Activated CD4-positive, alpha-beta memory T cell treated with anti-CD3 and anti-CD28 coated beads, Interleukin-2, amount 10 ng/mL, durations not matched to agents 7 days and 5 days (primary cell): ENCODE measurements at regions not wholly inside any gene's neighbourhood (a gene's known extent, or its start where the extent isn't known, plus 50 kb on each side); places are given as distances from the start of the nearest gene placed in this dataset.

Experiments used
- CTCF ChIA-PET: fragments of 350-600 bp; sonication (Branson Sonifier 250); formaldehyde crosslinking; loops from one replicate; lab custom pipeline; 2021; ENCODE audit warnings: antibody characterized with exemption, inconsistent platforms; lab: Charles Lee
- POLR2A ChIA-PET: fragments of 350-600 bp; sonication (Branson Sonifier 250); formaldehyde crosslinking; loops from one replicate; lab custom pipeline; 2021; ENCODE audit warnings: antibody characterized with exemption; lab: Charles Lee
- DNase-seq: peaks from one replicate; pipeline ENCODE4 v3.0.0-alpha.2; 2020
- H3K27ac Mint-ChIP-seq: one replicate; pipeline ENCODE4 v1.8.0; 2021; ENCODE audit warnings: mild to moderate bottlenecking, mixed read lengths
- H3K27me3 Mint-ChIP-seq: one replicate; pipeline ENCODE4 v1.8.0; 2021; ENCODE audit warnings: mixed read lengths
- H3K36me3 Mint-ChIP-seq: one replicate; pipeline ENCODE4 v1.8.0; 2021; ENCODE audit warnings: low read depth, mixed read lengths
- H3K4me1 Mint-ChIP-seq: one replicate; pipeline ENCODE4 v1.8.0; 2021; ENCODE audit warnings: mixed read lengths
- H3K4me3 Mint-ChIP-seq: one replicate; pipeline ENCODE4 v1.8.0; 2021; ENCODE audit warnings: mild to moderate bottlenecking, mixed read lengths
- H3K9me3 Mint-ChIP-seq: one replicate; pipeline ENCODE4 v1.8.0; 2021; ENCODE audit warnings: mixed read lengths

GRCh38 chr10:29007748-29008610 lies 280.9 kb upstream of the LYZL1 start:
- Mint-ChIP-seq H3K4me1 (no peaks in the 10 kb centered on the region), H3K9me3 (no peaks in the 10 kb centered on the region), H3K4me3 (no peak overlapping the region), H3K27ac (no peak overlapping the region), H3K36me3 (no peaks in the 10 kb centered on the region), H3K27me3 (no peaks in the 10 kb centered on the region)
- DNase-seq: no peak
- CTCF ChIA-PET: no interaction called here
- POLR2A ChIA-PET: no interaction called here

DNA sequence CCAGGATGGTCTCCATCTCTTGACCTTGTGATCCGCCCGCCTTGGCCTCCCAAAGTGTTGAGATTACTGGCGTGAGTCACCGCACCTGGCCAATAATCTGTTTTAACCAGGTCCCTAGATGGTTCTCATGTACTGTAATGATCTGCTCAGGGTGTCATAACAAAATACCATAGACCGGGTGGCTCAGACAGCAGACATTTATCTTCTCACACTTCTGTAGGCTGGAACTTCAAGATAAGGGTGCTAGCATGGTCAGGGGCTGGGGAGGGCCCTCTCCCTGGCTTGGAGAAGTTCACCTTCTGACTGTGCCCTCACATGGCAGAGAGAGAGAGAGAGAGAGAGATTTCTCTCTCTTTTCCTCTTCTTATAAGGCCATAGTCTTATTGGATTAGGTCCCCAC lies 279.4 kb upstream of the LYZL1 start:
- Mint-ChIP-seq H3K9me3 (no peaks in the 10 kb centered on the region), H3K27ac (no peak overlapping the region), H3K27me3 (no peaks in the 10 kb centered on the region), H3K4me1 (no peaks in the 10 kb centered on the region), H3K4me3 (no peak overlapping the region), H3K36me3 (no peaks in the 10 kb centered on the region)
- no peak for DNase-seq
- ChIA-PET CTCF (no interaction called here), POLR2A (no interaction called here)

- CTCF ChIA-PET: no interaction called here
- POLR2A ChIA-PET: no interaction called here
- no peaks in the 10 kb centered on the region for H3K9me3 Mint-ChIP-seq
- DNase-seq: no peak
- H3K4me3 Mint-ChIP-seq: no peak overlapping the region
- no peaks in the 10 kb centered on the region for H3K27me3 Mint-ChIP-seq
- no peaks in the 10 kb centered on the region for H3K4me1 Mint-ChIP-seq
- no peaks in the 10 kb centered on the region for H3K36me3 Mint-ChIP-seq
- H3K27ac Mint-ChIP-seq: no peak overlapping the region
These were observed 277.4 kb upstream of the LYZL1 start for GRCh38 chr10:29011516-29011915.

DNA sequence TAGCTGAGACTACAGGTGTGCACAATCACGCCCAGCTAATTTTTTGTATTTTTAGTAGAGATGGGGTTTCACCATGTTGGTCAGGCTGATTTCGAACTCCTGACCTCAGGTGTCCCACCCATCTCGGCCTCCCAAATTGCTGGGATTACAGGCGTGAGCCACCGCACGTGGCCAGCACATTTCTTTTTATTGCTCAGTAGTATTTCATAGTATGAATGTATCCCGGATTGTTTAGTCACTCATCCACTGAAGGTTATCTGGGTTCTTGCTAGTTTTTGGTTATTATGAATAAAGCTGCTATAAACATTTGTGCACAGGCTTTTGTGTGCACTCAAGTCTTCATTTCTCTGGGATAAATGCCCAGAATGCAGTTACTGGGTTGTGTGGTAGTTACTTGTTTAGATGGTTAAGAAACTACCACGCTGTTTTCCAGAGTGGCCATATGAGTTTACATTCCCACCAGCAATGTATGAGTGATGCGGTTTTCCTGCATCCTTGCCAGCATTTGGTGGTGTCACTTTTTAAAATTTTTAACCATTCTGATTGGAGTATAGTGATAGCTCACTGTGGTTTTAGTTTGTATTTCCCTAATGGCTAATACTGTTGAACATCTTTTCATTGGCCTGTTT lies 275.8 kb upstream of the LYZL1 start:
- H3K27me3 Mint-ChIP-seq: no peaks in the 10 kb centered on the region
- ChIA-PET POLR2A (no interaction called here), CTCF (no interaction called here)

GRCh38 chr10:29021591-29021990 lies 267.3 kb upstream of the LYZL1 start:
- no peak for DNase-seq
- no peaks in the 10 kb centered on the region for H3K9me3 Mint-ChIP-seq
- ChIA-PET POLR2A (no interaction called here), CTCF (no interaction called here)
- no peaks in the 10 kb centered on the region for H3K4me1 Mint-ChIP-seq
- H3K27me3 Mint-ChIP-seq: no peaks in the 10 kb centered on the region
- no peak overlapping the region for H3K4me3 Mint-ChIP-seq
- H3K36me3 Mint-ChIP-seq: no peaks in the 10 kb centered on the region
- no peak overlapping the region for H3K27ac Mint-ChIP-seq

More for the DNA sequence above, 275.8 kb upstream of the LYZL1 start:
- DNase-seq: no peak
- Mint-ChIP-seq H3K4me3 (no peak overlapping the region), H3K9me3 (no peaks in the 10 kb centered on the region), H3K4me1 (no peaks in the 10 kb centered on the region), H3K36me3 (no peaks in the 10 kb centered on the region), H3K27ac (no peak overlapping the region)

- no peak for DNase-seq
- Mint-ChIP-seq H3K36me3 (no peaks in the 10 kb centered on the region), H3K4me1 (no peaks in the 10 kb centered on the region), H3K4me3 (no peak overlapping the region), H3K9me3 (no peaks in the 10 kb centered on the region), H3K27ac (no peak overlapping the region), H3K27me3 (no peaks in the 10 kb centered on the region)
- CTCF ChIA-PET: interaction anchor here (0.7 kb wide), 1 partner anchor 359 kb away, joined by 3 read pairs; no protein-coding TSS in a partner anchor
- POLR2A ChIA-PET: no interaction called here
These were observed 266.4 kb upstream of the LYZL1 start for GRCh38 chr10:29022513-29022912.

DNA sequence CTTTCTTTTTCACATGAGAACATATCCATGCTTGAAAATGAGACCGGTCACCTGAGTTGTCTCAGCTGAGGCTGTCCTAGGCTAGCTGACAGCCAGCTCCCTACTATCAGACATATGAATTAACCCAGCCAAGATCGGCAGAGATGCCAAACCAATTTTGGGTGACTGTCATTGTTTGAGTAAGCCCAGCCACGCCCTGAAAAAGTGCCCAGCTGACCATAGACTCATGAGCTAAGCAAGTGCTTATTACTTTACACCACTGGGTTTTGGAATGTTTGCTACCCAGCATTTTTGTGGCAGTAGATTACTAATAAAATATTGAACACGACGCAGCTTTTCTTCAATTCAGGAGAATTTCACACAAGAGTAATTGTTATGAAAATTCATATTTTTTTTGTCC lies 265.2 kb upstream of the LYZL1 start:
- CTCF ChIA-PET: no interaction called here
- H3K4me1 Mint-ChIP-seq: no peaks in the 10 kb centered on the region
- no peak for DNase-seq
- H3K4me3 Mint-ChIP-seq: no peak overlapping the region
- H3K9me3 Mint-ChIP-seq: no peaks in the 10 kb centered on the region
- H3K27me3 Mint-ChIP-seq: no peaks in the 10 kb centered on the region
- no peak overlapping the region for H3K27ac Mint-ChIP-seq
- no peaks in the 10 kb centered on the region for H3K36me3 Mint-ChIP-seq
- POLR2A ChIA-PET: no interaction called here

DNA sequence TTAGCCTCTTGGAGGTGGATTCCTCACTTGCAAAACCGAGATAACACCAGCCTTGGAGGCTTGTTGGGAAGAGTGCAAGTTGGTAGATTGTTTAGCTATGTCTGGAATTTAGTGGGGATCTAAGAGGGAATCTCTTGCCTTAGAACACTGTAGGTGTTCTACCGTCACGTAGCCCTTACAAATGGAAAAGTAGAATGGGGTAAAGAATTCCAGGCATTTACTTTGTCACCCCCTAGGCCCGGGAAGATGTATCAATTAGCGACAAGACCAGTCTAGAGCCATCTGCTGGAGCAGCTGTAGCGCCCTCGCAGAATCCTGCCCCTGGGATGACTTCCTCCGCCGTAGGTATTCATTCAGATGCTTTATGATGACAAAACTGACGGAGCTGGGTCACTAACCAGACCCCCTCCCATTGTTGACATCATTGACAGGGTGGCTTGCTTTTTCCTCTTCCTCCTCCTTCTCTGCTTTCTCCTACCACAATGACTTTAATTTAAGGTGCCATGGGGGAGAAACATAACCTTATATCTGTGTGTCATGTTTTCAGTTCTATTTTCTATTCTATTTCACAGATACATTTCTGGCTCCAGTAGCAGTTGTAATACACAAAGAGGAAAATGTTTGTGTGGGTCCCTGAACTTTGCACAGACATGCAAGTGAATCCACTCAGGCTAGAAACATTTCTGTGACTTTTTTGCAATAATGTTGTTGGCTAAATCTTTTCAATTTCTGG lies 262.6 kb upstream of the LYZL1 start:
- POLR2A ChIA-PET: no interaction called here
- no peaks in the 10 kb centered on the region for H3K4me1 Mint-ChIP-seq
- H3K36me3 Mint-ChIP-seq: no peaks in the 10 kb centered on the region
- DNase-seq: no peak
- H3K27me3 Mint-ChIP-seq: no peaks in the 10 kb centered on the region
- no peak overlapping the region for H3K4me3 Mint-ChIP-seq
- no peak overlapping the region for H3K27ac Mint-ChIP-seq
- no peaks in the 10 kb centered on the region for H3K9me3 Mint-ChIP-seq
- CTCF ChIA-PET: no interaction called here

- CTCF ChIA-PET: no interaction called here
- POLR2A ChIA-PET: no interaction called here
- Mint-ChIP-seq H3K4me1 (no peaks in the 10 kb centered on the region), H3K27ac (no peak overlapping the region), H3K4me3 (no peak overlapping the region), H3K36me3 (no peaks in the 10 kb centered on the region), H3K27me3 (no peaks in the 10 kb centered on the region), H3K9me3 (no peaks in the 10 kb centered on the region)
- no peak for DNase-seq
These were observed 261.9 kb upstream of the LYZL1 start for GRCh38 chr10:29026802-29027580.

DNA sequence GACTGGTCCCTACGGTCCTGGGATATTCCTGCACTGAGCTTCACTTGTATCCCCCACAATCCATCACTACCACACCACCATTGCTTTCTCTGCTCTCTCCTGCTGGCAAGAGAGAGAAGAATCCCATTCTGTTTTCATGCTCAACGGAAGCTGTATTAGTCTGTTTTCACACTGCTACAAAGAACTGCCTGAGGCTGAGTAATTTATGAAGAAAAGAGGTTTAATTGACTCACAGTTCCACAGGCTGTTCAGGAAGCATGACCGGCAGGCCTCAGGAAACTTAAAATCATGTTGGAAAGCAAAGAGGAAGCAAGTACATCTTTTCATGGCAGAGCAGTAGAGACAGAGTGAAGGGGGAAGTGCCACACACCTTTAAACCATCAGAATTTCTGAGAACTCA lies 260.4 kb upstream of the LYZL1 start:
- Mint-ChIP-seq H3K27me3 (no peaks in the 10 kb centered on the region), H3K4me1 (no peaks in the 10 kb centered on the region), H3K36me3 (no peaks in the 10 kb centered on the region), H3K9me3 (no peaks in the 10 kb centered on the region), H3K27ac (no peak overlapping the region), H3K4me3 (no peak overlapping the region)
- ChIA-PET POLR2A (no interaction called here), CTCF (no interaction called here)
- DNase-seq: no peak

GRCh38 chr10:29030900-29031299 lies 258.0 kb upstream of the LYZL1 start:
- H3K27me3 Mint-ChIP-seq: no peaks in the 10 kb centered on the region
- no peaks in the 10 kb centered on the region for H3K4me1 Mint-ChIP-seq
- H3K4me3 Mint-ChIP-seq: no peak overlapping the region
- DNase-seq: no peak
- no peaks in the 10 kb centered on the region for H3K9me3 Mint-ChIP-seq
- ChIA-PET POLR2A (no interaction called here), CTCF (no interaction called here)
- no peaks in the 10 kb centered on the region for H3K36me3 Mint-ChIP-seq
- no peak overlapping the region for H3K27ac Mint-ChIP-seq

- ChIA-PET CTCF (no interaction called here), POLR2A (no interaction called here)
- H3K27ac Mint-ChIP-seq: no peak overlapping the region
- no peaks in the 10 kb centered on the region for H3K27me3 Mint-ChIP-seq
- no peaks in the 10 kb centered on the region for H3K9me3 Mint-ChIP-seq
- H3K36me3 Mint-ChIP-seq: no peaks in the 10 kb centered on the region
- no peaks in the 10 kb centered on the region for H3K4me1 Mint-ChIP-seq
- DNase-seq: no peak
- H3K4me3 Mint-ChIP-seq: no peak overlapping the region
These were observed 256.7 kb upstream of the LYZL1 start for GRCh38 chr10:29032169-29032568.
